Erythroblast (primary cell): ENCODE measurements at regions not wholly inside any gene's neighbourhood (a gene's known extent, or its start where the extent isn't known, plus 50 kb on each side); places are given as distances from the start of the nearest gene placed in this dataset.

Experiments used
- GATA1 ChIP-seq: IDR thresholded peaks from 2 replicates; pipeline ENCODE4 v1.6.1; 2011; ENCODE audit warnings: low read depth, mild to moderate bottlenecking, control low read depth, low read length, moderate library complexity
- POLR2A ChIP-seq: IDR thresholded peaks from 2 replicates; pipeline ENCODE4 v1.6.1; 2011; ENCODE audit warnings: mild to moderate bottlenecking, low read length

DNA sequence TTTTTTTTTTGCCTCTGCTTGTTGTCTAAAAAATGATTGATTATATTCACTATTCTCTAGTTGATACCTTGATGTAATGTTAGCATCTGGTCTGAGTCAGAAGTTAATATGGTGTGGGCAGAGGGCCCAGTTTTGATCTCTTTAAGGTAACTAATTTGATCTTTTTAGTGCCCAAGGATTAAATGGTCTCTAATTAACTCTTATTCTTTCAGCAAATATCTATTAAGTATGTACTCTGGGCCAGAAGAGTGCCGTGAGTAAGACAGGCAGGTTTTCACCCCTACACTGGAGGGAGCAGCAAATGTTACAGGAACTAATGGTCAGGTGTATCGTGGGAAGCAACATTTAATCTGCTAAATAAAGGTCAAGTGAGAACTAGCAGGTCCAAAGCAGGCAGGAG, 144.6 kb upstream of the COL1A2 start:
- no peak for TF ChIP-seq POLR2A
- no peak for TF ChIP-seq GATA1
